ENCODE measurements at regions not wholly inside any gene's neighbourhood (a gene's known extent, or its start where the extent isn't known, plus 50 kb on each side); places are given as distances from the start of the nearest gene placed in this dataset.

DNA sequence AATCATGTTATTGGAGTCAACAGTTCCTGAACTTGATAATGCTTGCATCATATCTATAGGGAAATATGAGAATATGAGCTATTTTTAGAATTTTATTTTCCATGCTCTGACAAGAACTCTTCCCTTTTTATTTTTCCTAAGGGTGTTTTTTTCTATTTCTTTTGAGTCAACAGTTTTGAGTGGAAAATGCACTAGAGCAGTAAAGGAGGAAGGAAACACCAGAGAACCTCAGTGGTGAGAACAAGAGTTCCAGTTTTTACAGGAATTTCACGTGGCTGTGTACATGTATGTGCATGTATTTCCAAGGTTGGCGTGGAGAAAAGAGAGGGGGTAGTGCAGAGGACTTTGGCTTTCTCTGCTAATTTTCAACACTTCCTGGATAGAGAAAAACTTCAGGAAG lies 63.6 kb upstream of the TNFSF18 start:
- DNase-seq (ENCODE audit: low spot score) (no peak), ATAC-seq (no peak), FAIRE-seq (no peak)
- POLR2A ChIA-PET, result interaction anchor here (1.1 kb wide), 1 partner anchor 9 kb away, joined by 5 read pairs; no protein-coding TSS in a partner anchor
- no peaks in the 10 kb centered on the region for H3K36me3 ChIP-seq (replicated peaks in 1 of 2; ENCODE audit: control insufficient read depth in 1 of 2, insufficient read depth in 2 of 2, low read length in 2 of 2)
- no peak overlapping the region for H3K4me3 ChIP-seq (replicated peaks in 1 of 3; ENCODE audit: insufficient read depth in 1 of 3, low read depth in 2 of 3, low read length in 3 of 3)
- no peak overlapping the region for H3K27ac ChIP-seq (ENCODE audit: extremely low read length, insufficient read depth, low read length)
- no peak overlapping the region for H3K9ac ChIP-seq (ENCODE audit: insufficient read depth, low read depth, low read length)
- BruUV-seq (replicated peaks), result no TSS peak
- peaks cover 8% of the 10 kb centered on the region for H3K4me1 ChIP-seq (ENCODE audit: insufficient read depth, low read length)
- in situ Hi-C loops (cut with HindIII; ENCODE audit: extremely low pct_ligation_motif_present, low pct_unique_long_range_greater_than_20kb), result no loop called here
- CTCF ChIA-PET (ENCODE audit: low intra/inter-chr PET ratio, low total read pairs), result no interaction called here
- H2AFZ ChIP-seq (ENCODE audit: low read length), result no peak overlapping the region
- no peaks in the 10 kb centered on the region for H4K20me1 ChIP-seq (ENCODE audit: insufficient read depth, low read length)
- no peaks in the 10 kb centered on the region for H3K79me2 ChIP-seq (ENCODE audit: insufficient read depth, low read length)
- H3K9me3 ChIP-seq (ENCODE audit: low read length), result no peaks in the 10 kb centered on the region
- H3K27me3 ChIP-seq (ENCODE audit: control insufficient read depth in 1 of 2, insufficient read depth in 2 of 2, low read length in 2 of 2), result no peaks in the 10 kb centered on the region; a peak in 1 of 5 replicates
- intact Hi-C loops (cut with micrococcal nuclease; ENCODE audit: unreplicated experiment), result no loop called here
- H3K4me2 ChIP-seq (ENCODE audit: low read depth, low read length), result no peak overlapping the region
- no peak for TF ChIP-seq ATF7-NPFF (CRISPR knock-in tag; IDR thresholded peaks at IDR 0.05; ENCODE audit: low read depth)
- TF ChIP-seq RXRB (CRISPR knock-in tag; IDR thresholded peaks at IDR 0.05; ENCODE audit: borderline replicate concordance), result no peak
- TF ChIP-seq, protein P1, sequence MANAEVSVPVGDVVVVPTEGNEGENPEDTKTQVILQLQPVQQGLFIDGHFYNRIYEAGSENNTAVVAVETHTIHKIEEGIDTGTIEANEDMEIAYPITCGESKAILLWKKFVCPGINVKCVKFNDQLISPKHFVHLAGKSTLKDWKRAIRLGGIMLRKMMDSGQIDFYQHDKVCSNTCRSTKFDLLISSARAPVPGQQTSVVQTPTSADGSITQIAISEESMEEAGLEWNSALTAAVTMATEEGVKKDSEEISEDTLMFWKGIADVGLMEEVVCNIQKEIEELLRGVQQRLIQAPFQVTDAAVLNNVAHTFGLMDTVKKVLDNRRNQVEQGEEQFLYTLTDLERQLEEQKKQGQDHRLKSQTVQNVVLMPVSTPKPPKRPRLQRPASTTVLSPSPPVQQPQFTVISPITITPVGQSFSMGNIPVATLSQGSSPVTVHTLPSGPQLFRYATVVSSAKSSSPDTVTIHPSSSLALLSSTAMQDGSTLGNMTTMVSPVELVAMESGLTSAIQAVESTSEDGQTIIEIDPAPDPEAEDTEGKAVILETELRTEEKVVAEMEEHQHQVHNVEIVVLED (CRISPR knock-in tag; IDR thresholded peaks at IDR 0.05; ENCODE audit: borderline replicate concordance), result no peak
- no peak for TF ChIP-seq MTF1 (CRISPR knock-in tag; IDR thresholded peaks at IDR 0.05)
- TF ChIP-seq, protein P2, sequence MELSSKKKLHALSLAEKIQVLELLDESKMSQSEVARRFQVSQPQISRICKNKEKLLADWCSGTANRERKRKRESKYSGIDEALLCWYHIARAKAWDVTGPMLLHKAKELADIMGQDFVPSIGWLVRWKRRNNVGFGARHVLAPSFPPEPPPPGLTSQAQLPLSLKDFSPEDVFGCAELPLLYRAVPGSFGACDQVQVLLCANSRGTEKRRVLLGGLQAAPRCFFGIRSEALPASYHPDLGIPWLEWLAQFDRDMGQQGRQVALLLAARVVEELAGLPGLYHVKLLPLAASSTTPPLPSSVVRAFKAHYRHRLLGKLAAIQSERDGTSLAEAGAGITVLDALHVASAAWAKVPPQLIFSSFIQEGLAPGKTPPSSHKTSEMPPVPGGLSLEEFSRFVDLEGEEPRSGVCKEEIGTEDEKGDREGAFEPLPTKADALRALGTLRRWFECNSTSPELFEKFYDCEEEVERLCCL (CRISPR knock-in tag; IDR thresholded peaks at IDR 0.05; ENCODE audit: borderline replicate concordance), result no peak
- no peak for TF ChIP-seq BCL6 (CRISPR knock-in tag; IDR thresholded peaks at IDR 0.05)
- no peak for TF ChIP-seq ZNF83 (CRISPR knock-in tag; IDR thresholded peaks at IDR 0.05; ENCODE audit: borderline replicate concordance)
- TF ChIP-seq, protein P3, sequence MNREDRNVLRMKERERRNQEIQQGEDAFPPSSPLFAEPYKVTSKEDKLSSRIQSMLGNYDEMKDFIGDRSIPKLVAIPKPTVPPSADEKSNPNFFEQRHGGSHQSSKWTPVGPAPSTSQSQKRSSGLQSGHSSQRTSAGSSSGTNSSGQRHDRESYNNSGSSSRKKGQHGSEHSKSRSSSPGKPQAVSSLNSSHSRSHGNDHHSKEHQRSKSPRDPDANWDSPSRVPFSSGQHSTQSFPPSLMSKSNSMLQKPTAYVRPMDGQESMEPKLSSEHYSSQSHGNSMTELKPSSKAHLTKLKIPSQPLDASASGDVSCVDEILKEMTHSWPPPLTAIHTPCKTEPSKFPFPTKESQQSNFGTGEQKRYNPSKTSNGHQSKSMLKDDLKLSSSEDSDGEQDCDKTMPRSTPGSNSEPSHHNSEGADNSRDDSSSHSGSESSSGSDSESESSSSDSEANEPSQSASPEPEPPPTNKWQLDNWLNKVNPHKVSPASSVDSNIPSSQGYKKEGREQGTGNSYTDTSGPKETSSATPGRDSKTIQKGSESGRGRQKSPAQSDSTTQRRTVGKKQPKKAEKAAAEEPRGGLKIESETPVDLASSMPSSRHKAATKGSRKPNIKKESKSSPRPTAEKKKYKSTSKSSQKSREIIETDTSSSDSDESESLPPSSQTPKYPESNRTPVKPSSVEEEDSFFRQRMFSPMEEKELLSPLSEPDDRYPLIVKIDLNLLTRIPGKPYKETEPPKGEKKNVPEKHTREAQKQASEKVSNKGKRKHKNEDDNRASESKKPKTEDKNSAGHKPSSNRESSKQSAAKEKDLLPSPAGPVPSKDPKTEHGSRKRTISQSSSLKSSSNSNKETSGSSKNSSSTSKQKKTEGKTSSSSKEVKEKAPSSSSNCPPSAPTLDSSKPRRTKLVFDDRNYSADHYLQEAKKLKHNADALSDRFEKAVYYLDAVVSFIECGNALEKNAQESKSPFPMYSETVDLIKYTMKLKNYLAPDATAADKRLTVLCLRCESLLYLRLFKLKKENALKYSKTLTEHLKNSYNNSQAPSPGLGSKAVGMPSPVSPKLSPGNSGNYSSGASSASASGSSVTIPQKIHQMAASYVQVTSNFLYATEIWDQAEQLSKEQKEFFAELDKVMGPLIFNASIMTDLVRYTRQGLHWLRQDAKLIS (CRISPR knock-in tag; IDR thresholded peaks at IDR 0.05), result no peak
- TF ChIP-seq PRMT3 (CRISPR knock-in tag; IDR thresholded peaks at IDR 0.05; ENCODE audit: borderline replicate concordance, low read depth), result no peak
- no peak for TF ChIP-seq ZNF660 (CRISPR knock-in tag; IDR thresholded peaks at IDR 0.05; ENCODE audit: borderline replicate concordance, low read depth)
- TF ChIP-seq ZC3H13 (CRISPR knock-in tag; IDR thresholded peaks at IDR 0.05), result no peak
- TF ChIP-seq, protein P4, sequence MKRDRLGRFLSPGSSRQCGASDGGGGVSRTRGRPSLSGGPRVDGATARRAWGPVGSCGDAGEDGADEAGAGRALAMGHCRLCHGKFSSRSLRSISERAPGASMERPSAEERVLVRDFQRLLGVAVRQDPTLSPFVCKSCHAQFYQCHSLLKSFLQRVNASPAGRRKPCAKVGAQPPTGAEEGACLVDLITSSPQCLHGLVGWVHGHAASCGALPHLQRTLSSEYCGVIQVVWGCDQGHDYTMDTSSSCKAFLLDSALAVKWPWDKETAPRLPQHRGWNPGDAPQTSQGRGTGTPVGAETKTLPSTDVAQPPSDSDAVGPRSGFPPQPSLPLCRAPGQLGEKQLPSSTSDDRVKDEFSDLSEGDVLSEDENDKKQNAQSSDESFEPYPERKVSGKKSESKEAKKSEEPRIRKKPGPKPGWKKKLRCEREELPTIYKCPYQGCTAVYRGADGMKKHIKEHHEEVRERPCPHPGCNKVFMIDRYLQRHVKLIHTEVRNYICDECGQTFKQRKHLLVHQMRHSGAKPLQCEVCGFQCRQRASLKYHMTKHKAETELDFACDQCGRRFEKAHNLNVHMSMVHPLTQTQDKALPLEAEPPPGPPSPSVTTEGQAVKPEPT (CRISPR knock-in tag; IDR thresholded peaks at IDR 0.05; ENCODE audit: low read depth), result no peak
- 45% methylated on average over 2 of the region's 2 CpGs for WGBS (ENCODE audit: low lambda C conversion rate)
